Epithelial cell of proximal tubule (primary cell): ENCODE measurements at regions not wholly inside any gene's neighbourhood (a gene's known extent, or its start where the extent isn't known, plus 50 kb on each side); places are given as distances from the start of the nearest gene placed in this dataset.

Experiments used
- DNase-seq: peaks from one replicate; pipeline ENCODE4 v3.0.0-alpha.2; 2011; ENCODE audit warnings: low read depth
- H3K4me3 ChIP-seq: 2 replicates; pipeline ENCODE4 v1.5.1; 2011; ENCODE audit warnings: low read depth, mild to moderate bottlenecking, low read length
- CTCF ChIP-seq: conservative IDR thresholded peaks from 2 replicates; pipeline ENCODE4 v1.5.1; 2012; ENCODE audit warnings: low read depth, mild to moderate bottlenecking, low read length

DNA sequence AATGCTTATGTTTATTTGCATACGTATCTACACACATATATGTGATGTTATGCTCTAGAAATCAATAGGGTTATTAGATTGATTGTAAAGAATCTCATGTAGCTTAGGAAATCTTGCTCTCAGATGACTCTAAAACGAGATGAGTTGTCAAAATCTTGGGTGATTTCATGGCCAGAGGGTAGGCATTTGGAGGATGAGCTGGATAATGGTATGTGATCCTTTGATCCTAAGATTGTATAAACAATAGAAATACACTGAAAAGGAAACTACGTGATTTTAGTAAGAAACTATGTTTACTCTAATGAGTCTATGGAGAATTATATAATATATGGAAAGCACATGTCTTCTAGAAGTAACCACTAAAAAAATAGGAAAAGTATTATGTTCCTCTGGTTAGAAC is 676.6 kb downstream of the NSUN3 start:
- no peak for TF ChIP-seq CTCF
- H3K4me3 ChIP-seq, result no peak overlapping the region
- DNase-seq, result no peak

GRCh38 chr3:94758751-94759150 is 695.9 kb downstream of the NSUN3 start:
- DNase-seq, result no peak
- TF ChIP-seq CTCF, result no peak
- no peak overlapping the region for H3K4me3 ChIP-seq

GRCh38 chr3:94772402-94772801 is 709.5 kb downstream of the NSUN3 start:
- DNase-seq, result no peak
- TF ChIP-seq CTCF, result no peak
- H3K4me3 ChIP-seq, result no peak overlapping the region

- no peak for DNase-seq
- no peak overlapping the region for H3K4me3 ChIP-seq
- TF ChIP-seq CTCF, result no peak
These were observed 712.9 kb downstream of the NSUN3 start for GRCh38 chr3:94775746-94776145.

- TF ChIP-seq CTCF, result no peak
- DNase-seq, result no peak
- H3K4me3 ChIP-seq, result no peak overlapping the region
These were observed 713.6 kb downstream of the NSUN3 start for GRCh38 chr3:94776401-94776915.

- H3K4me3 ChIP-seq, result no peak overlapping the region
- DNase-seq, result no peak
- no peak for TF ChIP-seq CTCF
These were observed 715.4 kb downstream of the NSUN3 start for GRCh38 chr3:94778289-94778688.

DNA sequence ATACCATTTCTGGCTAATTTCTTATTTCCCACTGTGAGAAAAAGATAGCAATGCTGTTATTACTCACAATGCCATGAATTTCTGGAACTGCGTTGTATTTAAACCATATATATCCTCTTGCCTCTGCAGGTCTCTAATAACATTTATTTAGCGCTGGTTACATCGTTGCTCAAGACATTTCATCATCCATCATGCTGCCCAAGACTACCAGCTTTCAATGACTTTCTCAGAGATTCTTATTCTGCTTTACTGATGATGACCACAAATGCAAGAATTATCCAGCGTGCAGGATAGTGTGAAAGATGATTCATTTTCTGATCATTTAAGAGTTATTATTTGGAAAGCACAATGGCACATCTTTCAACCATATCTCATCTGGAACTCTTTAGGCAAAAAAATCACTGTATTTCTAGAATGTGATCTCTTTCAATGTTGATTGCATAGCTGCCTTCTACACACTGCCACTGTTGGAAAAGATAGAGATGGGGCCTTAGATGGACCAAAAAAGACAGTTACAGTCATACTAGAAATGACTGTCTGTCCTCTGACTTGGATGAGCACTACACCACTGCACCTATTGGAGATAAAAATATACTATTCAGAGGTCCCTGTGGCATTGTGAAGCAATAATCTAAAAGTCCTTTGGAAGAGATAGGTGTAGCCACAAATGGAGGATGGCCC is 716.1 kb downstream of the NSUN3 start:
- DNase-seq, result no peak
- no peak overlapping the region for H3K4me3 ChIP-seq
- TF ChIP-seq CTCF, result no peak
